GM21723 (cell line): ENCODE measurements at regions not wholly inside any gene's neighbourhood (a gene's known extent, or its start where the extent isn't known, plus 50 kb on each side); places are given as distances from the start of the nearest gene placed in this dataset.
"Not testable (repeated sequence)": the region's sequence is repeated elsewhere in the genome, so short reads cannot be mapped to it uniquely, and the experiment has no call there.

Source experiments
- ATAC-seq: cut with Tn5 transposase; IDR thresholded peaks from one replicate; pipeline ENCODE4 v1.9.1; 2021; ENCODE audit warnings: mild to moderate bottlenecking, moderate library complexity; ENCODE audit not compliant: unreplicated experiment

DNA sequence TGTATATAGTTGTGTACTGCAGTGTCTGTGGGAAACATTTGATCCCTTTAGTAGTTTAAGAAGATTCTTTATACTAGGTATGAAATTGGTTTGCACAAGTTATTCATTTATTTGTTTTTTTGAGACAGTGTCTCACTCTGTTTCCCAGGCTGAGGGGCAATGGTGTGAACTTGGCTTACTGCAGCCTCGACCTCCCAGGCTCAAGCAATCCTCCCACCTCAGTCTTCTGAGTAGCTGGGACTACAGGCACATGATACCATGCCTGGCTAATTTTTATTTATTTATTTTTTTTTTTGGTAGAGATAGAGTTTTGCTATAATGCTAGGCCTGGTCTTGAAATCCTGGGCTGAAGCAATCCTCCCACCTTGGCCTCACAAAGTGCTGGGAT is 209.4 kb downstream of the RASSF9 start:
- ATAC-seq = no peak

DNA sequence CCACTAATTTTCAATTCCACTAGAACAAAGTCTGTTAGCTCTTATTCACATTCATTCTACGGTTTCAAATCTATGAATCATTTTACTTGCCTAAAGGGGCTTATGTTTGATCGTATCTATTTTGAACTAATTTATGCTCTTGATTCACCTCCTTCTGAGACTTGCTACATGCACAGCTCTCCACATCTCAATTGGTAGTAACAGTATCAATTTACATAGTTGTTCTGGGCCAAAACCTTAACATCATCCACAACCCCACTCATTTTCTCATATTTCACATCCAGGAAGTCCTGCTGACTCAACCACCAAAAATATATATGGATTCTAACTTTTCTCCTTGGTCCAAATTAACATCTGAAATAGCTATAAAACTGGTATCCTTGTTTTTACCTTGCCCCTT is 208.6 kb downstream of the RASSF9 start:
- ATAC-seq = no peak

DNA sequence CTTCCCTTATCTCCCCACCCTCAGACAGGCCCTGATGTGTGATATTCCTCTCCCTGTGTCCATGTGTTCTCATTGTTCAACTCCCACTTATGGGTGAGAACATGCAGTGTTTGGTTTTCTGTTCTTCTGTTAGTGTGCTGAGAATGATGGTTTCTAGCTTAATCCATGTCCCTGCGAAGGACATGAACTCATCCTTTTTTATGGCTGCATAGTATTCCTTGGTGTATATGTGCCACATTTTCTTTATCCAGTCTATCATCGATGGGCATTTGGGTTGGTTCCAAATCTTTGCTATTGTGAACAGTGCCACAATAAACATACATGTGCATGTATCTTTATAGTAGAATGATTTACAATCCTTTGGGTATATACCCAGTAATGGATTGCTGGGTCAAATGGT is 207.6 kb downstream of the RASSF9 start:
- not testable (repeated sequence) for ATAC-seq

DNA sequence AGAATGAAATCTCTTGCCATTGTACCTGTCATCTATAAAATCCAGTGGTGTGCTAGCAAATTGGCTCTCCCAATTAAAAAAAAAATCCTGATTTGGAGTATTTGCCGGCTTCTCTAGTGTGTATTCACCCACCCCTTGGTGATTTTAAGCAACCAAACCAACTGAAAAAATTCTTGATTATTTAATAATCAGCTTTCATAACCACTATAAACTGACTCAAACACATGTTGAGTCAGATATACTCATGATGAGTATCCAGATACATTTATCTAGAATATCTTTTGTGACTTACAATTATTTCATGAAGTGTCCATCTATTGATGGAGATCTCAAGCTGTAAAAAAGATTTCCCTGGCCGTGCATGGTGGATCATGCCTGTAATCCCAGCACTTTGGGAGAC is 205.4 kb downstream of the RASSF9 start:
- ATAC-seq = no peak

DNA sequence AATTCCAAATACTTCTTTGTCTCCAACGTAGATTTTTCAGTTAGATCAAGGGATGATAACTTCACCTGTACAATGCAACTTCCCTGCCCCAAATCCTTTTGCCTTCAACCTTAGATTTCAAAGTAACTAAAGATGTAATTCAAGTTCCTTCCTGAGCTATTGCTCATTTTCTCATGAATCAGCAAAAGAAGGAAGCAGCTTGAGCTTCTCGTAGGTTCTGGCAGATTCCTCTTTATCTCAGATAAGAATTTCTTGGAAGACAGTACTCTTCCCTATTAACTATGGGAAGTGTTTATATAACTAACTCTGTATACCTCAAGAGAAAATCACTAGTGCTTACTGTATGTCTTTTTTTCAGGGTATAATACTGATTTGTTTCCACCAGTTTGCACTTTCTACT is 203.8 kb downstream of the RASSF9 start:
- no peak for ATAC-seq

DNA sequence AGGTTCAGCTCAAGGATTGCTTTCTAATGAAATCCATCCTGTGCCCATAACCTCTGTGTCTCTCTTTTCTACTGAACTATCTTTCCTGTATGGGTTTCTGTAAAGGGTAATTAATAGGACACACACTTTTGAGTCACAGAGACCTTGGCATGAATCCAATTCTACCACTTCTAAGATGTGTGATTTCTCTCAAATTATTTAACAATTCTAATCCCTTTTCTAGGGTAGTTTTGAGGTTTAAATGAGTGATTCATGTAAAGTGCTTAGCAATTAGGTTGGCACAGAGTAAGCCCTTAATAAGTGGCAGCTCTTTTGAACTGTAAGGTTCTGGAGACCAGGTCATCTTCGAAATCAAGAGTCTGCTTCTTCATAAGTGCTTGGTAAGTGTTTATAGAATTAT is 202.7 kb downstream of the RASSF9 start:
- ATAC-seq = no peak

DNA sequence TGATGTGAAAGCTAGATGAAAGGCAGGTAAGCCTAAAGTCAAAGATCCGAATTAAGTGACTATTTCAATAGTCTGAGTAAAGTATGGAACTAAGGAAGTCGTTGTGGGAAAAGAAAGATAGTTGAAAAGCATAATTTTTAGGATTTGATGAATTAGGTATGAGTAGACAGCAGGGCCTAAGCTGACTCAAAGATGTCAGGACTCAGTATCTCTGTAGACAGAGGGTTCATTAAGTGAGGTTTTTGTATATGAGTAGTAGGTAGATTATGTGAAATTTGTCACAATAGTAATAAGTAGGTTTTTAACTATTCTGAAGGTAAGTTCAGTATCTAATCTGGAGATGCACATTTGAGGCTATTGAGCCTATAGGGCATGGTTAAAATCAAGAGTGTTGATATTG is 196.4 kb downstream of the RASSF9 start:
- ATAC-seq = no peak

DNA sequence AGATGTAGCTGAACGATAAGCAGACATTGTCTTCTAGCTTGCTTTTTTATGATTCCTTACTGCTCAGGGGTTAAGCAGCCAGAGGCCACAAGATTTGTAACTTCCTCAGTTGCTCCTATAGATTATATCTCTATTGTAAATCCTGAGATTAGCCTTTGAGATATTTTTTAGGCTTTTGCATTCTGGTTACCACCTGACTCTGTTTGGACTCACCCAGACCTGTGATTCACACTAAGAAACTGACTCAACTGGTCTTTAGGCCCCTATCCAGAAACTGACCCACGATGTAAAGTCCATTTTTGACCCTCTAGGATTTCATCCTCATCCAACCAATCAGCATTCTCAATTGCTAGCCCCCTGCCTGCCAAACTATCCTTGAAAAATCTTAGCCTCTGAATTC is 194.4 kb downstream of the RASSF9 start:
- ATAC-seq = no peak

DNA sequence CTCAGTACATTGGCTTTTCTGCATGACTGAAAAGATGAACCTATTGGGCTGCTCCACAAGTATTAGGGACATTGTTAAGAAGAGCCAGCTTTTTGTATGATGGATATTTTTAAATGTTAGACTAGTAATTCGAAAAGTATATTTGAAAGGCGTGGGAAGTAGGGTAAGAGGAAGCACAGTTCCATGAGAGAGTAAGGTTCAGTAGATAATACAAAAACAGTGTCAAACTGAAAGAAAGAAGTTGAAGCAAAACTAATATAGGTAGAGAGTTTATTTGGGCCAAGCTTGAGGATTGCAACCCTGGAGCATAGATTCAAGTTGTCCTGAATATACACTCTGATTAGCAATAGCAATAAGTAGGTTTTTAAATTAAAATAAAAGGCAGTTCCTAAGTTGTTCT is 193.9 kb downstream of the RASSF9 start:
- no peak for ATAC-seq

DNA sequence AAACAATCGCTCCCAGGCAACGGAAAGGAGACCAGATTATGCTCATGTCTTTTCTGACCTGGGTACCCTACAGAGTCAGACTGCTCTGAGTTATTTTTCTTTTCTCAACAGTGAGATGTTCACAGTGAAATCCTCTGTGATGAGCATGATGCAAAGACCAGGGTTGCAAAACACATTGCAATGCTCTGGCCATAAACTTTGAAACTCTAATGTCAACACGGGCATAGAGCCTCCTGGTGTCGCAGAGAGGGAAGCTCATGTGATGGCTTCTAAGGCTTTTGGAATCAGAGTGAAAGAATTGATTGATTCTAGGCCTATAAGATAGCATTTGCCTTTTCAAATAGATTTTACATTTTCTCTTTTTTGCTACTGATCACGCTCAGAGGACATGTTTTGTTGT is 193.4 kb downstream of the RASSF9 start:
- no peak for ATAC-seq

DNA sequence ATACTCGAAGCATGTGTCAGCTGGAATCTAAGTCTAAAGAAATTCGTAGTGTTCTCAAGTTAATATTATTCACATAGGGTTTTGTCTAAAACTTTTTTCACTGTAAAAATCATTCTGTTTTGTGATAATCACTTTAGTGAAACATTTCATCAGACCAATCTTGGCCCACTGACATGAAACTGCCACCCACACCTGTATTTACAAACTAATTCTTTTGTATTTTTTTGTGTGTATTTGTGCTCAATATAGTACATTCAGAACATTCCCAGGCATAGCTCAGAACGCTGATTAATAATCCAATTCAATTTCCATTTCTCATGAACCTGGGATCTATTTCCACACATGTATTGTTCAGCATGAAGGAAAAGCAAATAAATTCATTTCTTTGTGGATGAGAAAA is 191.7 kb downstream of the RASSF9 start:
- ATAC-seq = no peak

DNA sequence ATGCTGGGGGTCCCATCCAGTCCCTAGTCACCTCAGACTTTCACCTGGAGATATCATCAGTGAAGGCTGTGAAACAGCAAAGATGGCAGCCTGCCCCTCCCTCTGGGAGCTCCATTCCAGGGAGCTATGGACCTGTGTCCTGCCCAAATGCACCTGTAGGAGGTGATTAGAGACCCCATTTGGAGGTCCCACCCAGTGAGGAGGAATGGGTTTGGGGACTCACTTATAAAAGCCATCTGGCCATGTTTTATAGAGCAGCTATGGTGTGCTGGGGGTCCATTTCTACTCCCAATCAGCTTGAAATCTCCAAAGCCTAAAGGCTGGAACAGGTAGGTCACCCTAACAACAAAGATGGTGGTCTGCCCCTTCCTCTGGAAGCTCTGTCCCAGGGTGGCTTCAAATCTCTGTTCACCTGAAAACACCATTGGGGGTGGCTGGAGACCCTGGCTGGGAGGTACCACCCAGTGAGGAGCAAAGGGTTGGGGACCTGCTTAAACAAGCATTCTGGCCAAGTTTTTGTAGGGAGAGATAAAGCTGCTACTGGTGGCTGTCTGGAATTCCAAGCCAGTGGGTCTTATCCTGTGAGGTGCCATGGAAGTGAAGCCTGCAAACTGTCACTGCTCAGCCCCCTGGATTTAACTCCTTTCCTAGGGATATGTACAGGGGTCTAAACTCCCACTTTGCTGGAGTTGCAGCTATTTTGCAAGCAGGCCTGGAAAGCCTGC is 182.3 kb downstream of the RASSF9 start:
- no peak for ATAC-seq

DNA sequence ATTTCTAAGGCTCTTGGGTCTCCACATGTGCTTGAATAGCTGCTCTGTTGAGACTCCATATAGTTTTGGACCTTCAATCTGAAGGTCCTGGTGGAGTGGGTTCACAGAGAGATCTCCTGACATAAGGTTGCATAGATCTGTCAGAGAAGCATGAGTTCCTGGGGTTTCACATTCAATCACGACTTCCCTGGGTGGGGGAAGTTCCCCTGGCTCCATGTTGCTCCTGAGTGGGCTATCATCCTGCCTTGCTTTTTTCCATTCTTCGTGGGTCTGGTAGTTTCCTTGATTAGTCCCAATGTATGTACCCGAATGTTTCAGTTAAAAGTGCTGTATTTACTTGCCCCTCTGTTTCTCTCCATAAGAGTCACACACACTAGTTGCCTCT is 181.8 kb downstream of the RASSF9 start:
- no peak for ATAC-seq

DNA sequence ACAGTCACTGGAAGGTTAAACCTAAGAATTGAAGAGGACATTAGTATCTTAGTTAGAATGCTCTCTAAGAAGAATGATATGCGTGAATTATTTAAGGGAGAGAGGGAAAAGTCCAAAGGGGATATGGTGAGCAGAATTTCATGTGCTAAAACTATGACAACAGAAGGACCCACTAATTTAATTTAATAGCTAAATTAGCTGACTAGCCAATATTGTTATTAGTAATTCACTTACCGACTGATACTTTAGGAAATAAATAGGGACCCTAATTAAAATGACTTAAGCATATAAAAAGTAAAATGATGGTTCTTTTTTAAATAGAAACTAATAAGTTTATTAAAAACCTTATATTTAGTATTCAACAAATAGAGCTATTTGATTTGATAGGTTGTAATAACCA is 179.6 kb downstream of the RASSF9 start:
- no peak for ATAC-seq

DNA sequence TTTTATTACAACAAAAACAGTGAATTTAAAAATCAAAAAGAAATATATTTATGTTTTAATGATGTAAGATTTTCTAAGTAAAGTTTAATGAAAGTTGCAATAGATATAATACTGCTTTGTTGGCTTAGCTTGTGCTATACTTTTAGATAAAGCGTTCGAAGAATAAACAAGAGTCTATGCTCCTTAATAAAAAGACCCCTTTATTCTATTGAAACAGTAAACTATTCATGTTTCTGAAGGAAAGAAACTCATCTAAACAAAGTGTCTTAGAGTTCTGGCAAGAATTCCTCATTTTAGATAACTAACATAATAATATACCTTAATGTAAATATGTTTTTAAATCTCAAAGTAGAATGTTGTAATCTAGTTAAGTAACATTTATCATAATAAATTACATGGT is 179.0 kb downstream of the RASSF9 start:
- no peak for ATAC-seq

DNA sequence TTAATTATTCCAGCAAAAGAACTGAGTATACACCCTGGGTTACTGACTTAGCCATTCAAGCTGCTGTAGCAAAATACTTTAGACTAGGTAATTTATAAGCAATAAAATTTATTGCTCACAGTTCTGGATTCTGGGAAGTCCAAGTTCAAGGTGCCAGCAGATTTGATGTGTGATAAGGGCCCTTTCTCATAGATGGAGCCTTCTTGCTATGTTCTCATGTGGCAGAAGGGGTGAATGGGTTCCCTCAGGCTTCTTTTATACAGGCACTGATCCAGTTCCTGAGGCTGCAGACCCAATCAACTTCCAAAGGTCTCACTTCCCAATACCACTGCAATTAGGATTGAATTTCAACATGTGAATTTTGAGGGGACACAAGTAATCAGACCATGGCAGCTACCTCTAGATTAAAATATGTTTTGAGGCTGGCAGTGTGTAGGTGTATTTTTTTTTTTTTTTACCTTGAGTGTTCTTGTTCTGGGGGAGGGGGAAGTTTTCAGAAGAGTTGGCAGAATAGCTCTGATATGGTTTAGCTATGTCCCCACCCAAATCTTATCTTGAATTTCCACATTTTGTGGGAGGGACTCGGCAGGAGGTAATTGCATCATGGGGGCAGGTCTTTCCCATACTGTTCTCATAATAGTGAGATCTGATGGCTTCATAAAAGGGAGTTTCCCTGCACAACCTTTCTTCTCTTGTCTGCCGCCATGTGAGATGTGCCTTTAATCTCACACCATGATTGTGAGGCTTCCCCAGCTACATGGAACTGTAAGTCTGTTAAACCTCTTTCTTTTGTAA is 178.2 kb downstream of the RASSF9 start:
- ATAC-seq = no peak

DNA sequence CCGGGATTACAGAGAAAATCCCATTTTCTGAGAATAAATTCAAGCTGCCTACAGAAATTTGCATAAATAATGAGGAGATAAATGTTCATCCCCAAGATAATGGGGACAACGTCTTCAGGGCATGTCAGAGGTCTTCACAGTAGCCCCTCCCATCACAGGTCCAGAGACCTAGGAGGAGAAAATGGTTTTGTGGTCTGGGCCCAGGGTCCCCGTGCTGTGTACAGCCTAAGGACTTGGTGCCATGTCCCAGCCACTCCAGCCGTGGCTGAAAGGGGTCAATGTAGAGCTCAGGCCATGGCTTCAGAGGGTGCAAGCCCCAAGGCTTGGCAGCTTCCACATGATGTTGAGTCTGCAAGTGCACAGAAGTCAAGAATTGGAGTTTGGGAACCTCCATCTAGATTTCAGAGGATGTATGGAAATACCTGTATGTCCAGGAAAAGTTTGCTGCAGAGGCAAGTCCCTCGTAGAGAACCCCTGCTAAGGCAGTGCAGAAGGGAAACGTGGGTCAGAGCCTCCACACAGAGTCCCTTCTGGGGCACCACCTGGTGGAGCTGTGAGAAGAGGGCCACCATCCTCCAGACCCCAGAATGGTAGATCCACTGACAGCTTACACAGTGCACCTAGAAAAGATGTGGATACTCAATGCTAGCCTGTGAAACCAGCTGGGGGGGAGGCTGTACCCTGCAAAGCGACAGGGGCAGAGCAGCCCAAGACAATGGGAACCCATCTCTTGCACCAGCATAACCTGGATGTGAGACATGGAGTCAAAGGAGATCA is 176.3 kb downstream of the RASSF9 start:
- no peak for ATAC-seq

DNA sequence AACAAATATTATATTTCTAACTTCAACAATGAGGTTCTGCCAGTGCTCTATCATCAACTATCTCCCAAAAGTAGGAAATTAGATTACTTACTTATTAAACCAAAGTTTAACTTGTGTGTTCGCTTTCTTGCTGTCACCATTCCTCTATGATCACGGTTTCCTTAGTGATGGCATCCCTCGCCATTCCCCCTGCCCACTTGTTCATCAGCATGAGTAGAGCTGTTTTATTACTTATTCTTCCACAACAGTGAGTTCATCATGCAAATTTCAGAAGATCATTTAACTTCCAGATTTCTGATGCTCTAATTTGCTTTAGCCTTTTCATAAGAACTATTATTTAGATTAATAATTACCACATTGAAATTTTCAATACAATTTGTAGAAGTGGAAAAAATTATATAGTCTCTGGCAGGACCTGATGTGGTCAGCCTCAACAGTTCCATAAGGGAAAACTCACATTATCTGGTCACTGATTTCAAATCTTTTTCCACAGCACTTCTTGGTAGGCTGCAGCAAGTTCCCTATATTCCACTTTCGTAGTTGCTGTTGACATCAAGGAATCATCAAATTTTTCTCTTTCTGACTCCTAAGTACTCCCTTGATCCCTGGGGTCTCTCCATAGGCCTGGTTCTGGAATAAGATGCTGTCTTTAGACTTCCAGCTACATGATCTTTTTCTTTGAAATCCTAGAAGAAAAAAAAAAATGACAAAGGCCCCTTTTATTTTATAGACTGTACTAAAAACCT is 174.6 kb downstream of the RASSF9 start:
- no peak for ATAC-seq

DNA sequence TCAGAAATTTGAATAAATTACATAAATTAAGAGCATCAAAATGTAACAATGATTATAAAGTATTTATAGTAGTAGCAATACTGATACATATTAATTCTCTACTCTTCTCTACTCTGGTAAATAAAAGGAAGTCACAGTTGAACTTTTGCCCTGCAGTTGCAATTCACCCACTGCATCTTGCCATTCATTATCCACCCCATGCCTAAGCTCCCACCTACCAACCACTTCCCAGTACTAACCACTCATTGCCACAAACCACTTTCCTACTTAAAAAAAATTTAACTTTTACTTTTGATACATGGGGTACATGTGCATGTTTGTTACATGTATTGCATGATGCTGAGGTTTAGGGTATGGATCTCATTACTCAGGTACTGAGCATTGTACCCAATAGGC is 174.0 kb downstream of the RASSF9 start:
- no peak for ATAC-seq

DNA sequence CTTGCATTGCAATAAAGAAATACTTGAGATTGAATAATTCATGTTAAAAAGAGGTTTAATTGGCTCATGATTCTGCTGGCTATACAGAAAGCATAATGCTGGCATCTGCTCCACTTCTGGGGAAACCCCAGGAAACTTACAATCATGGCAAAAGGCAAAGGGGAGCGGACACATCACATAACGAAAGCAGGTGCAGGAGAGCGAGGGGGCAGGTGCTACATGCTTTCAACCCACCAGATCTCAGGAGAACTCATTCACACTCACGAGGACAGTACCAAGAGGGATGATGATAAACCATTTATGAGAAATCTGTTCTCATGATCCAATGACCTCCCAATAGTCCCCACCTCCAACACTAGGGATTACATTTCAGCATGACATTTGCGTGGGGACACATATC is 172.6 kb downstream of the RASSF9 start:
- no peak for ATAC-seq

DNA sequence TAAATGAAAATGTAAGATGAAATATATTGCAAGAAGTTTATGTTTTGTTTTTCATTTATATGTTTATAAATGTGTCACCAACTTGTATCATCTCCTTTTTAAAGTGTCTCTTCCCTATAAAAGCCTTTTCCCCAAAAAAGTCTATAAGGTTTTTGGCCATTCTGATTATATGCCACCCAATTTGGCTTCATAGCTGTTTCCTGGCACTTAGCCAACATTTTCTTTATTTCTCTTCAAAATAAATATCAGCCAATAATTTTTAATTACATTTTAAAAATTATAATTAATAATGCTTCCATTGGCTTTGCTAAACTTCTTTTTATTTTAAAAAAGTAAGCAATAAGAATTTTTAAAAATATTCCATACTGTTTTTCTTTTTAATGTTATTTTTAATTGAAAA is 171.8 kb downstream of the RASSF9 start:
- no peak for ATAC-seq
